Fibroblast of the aortic adventitia (primary cell): ENCODE measurements at regions not wholly inside any gene's neighbourhood (a gene's known extent, or its start where the extent isn't known, plus 50 kb on each side); places are given as distances from the start of the nearest gene placed in this dataset.

Experiments used
- DNase-seq: peaks from one replicate; pipeline ENCODE4 v3.0.0-alpha.2; 2010; ENCODE audit warnings: low read depth
- H3K4me3 ChIP-seq: 2 replicates; pipeline ENCODE4 v1.5.1; 2011; ENCODE audit warnings: low read depth, mild to moderate bottlenecking, control low read depth, low read length, moderate library complexity
- CTCF ChIP-seq: IDR thresholded peaks from 2 replicates; pipeline ENCODE4 v1.5.1; 2011; ENCODE audit warnings: mild to moderate bottlenecking, low read length, control low read depth, inconsistent platforms; ENCODE audit not compliant: insufficient read depth

GRCh38 chr6:29999416-29999815 lies 57.1 kb downstream of the HLA-A start:
- no peak for TF ChIP-seq CTCF
- no peak overlapping the region for H3K4me3 ChIP-seq
- DNase-seq: no peak

GRCh38 chr6:30000156-30000791 lies 57.9 kb downstream of the HLA-A start:
- no peak overlapping the region for H3K4me3 ChIP-seq
- TF ChIP-seq CTCF: no peak
- no peak for DNase-seq

GRCh38 chr6:30002871-30003270 lies 58.2 kb upstream of the POLR1H start:
- TF ChIP-seq CTCF: no peak
- no peak overlapping the region for H3K4me3 ChIP-seq
- peak; percentile 44 for DNase-seq

- no peak for TF ChIP-seq CTCF
- DNase-seq: no peak
- no peak overlapping the region for H3K4me3 ChIP-seq
These were observed 55.6 kb upstream of the POLR1H start for GRCh38 chr6:30005482-30005881.

- TF ChIP-seq CTCF: no peak
- DNase-seq: peak; percentile 5
- peak overlapping the region; percentile 52 for H3K4me3 ChIP-seq
These were observed 54.6 kb upstream of the POLR1H start for GRCh38 chr6:30006170-30007131.

- peak overlapping the region; percentile 52 for H3K4me3 ChIP-seq
- DNase-seq: no peak
- no peak for TF ChIP-seq CTCF
These were observed 53.8 kb upstream of the POLR1H start for GRCh38 chr6:30007132-30007764.
